Fibroblast of mammary gland (primary cell): ENCODE measurements at regions not wholly inside any gene's neighbourhood (a gene's known extent, or its start where the extent isn't known, plus 50 kb on each side); places are given as distances from the start of the nearest gene placed in this dataset.
A peak's percentile ranks its signal among the peaks of the same experiment; 100 is the strongest.

ENCODE experiments used
- DNase-seq: peaks from one replicate; pipeline ENCODE4 v3.0.0-alpha.2; 2010; ENCODE audit warnings: low read depth
- H3K4me3 ChIP-seq: 2 replicates; pipeline ENCODE4 v1.5.1; 2011; ENCODE audit warnings: low read depth, mild to moderate bottlenecking, low read length, moderate library complexity; ENCODE audit not compliant: control insufficient read depth
- CTCF ChIP-seq: conservative IDR thresholded peaks from 2 replicates; pipeline ENCODE4 v1.5.1; 2011; ENCODE audit warnings: low read depth, low read length, inconsistent platforms; ENCODE audit not compliant: control insufficient read depth, insufficient read depth

GRCh38 chr4:17082186-17082585 is 183.7 kb upstream of the LDB2 start:
- no peak for TF ChIP-seq CTCF
- no peak overlapping the region for H3K4me3 ChIP-seq
- peak; percentile 44 for DNase-seq

GRCh38 chr4:17081179-17081578 is 182.7 kb upstream of the LDB2 start:
- TF ChIP-seq CTCF, result no peak
- H3K4me3 ChIP-seq, result no peak overlapping the region
- no peak for DNase-seq

- no peak for DNase-seq
- H3K4me3 ChIP-seq, result no peak overlapping the region
- no peak for TF ChIP-seq CTCF
Measured at GRCh38 chr4:17077105-17077504, 178.7 kb upstream of the LDB2 start.

- H3K4me3 ChIP-seq, result no peak overlapping the region
- TF ChIP-seq CTCF, result no peak
- DNase-seq, result no peak
Measured at GRCh38 chr4:17072483-17072882, 174.0 kb upstream of the LDB2 start.

- no peak for TF ChIP-seq CTCF
- no peak overlapping the region for H3K4me3 ChIP-seq
- DNase-seq, result no peak
Measured at GRCh38 chr4:17068891-17069290, 170.4 kb upstream of the LDB2 start.

- H3K4me3 ChIP-seq, result no peak overlapping the region
- peak; percentile 79 for DNase-seq
- no peak for TF ChIP-seq CTCF
Measured at GRCh38 chr4:17068392-17068791, 169.9 kb upstream of the LDB2 start.

GRCh38 chr4:17066972-17067371 is 168.5 kb upstream of the LDB2 start:
- no peak overlapping the region for H3K4me3 ChIP-seq
- no peak for TF ChIP-seq CTCF
- DNase-seq, result peak; percentile 92
